ENCODE measurements at regions not wholly inside any gene's neighbourhood (a gene's known extent, or its start where the extent isn't known, plus 50 kb on each side); places are given as distances from the start of the nearest gene placed in this dataset.

DNA sequence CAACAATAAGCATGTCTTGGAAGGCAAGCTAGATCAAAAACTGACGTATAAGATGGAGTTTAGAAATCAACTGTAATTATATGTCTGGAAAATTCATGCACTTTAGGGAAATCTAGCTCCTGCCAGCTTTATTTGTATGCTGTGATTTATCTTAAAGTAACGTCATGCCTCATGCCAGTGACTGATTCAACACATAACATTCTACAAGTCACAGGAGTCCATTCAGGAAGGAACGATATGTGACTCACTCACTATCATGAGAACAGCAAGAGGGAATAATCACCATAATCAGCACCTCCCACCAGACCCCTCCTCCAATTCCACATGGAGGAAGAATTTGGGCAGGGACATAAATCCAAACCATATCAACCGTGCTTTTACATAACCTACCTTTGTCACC is 682.4 kb upstream of the ADAMTS5 start:
- TF ChIP-seq EZH2phosphoT487 (IDR thresholded peaks at IDR 0.05; ENCODE audit: insufficient read depth, low read depth) (no peak), EZH2 (IDR thresholded peaks at IDR 0.05; ENCODE audit: insufficient read depth, poor library complexity, severe bottlenecking) (no peak)

All from GM23248 (cell line).